Activated CD4-positive, alpha-beta T cell treated with anti-CD3 and anti-CD28 coated beads, Interleukin-2, amount 50 U/mL, for 48 hours (primary cell): ENCODE measurements at regions not wholly inside any gene's neighbourhood (a gene's known extent, or its start where the extent isn't known, plus 50 kb on each side); places are given as distances from the start of the nearest gene placed in this dataset.

Source experiments
- DNase-seq, 2 experiments: peaks; one replicate each; pipeline ENCODE4 v3.0.0-alpha.2; 2020

DNA sequence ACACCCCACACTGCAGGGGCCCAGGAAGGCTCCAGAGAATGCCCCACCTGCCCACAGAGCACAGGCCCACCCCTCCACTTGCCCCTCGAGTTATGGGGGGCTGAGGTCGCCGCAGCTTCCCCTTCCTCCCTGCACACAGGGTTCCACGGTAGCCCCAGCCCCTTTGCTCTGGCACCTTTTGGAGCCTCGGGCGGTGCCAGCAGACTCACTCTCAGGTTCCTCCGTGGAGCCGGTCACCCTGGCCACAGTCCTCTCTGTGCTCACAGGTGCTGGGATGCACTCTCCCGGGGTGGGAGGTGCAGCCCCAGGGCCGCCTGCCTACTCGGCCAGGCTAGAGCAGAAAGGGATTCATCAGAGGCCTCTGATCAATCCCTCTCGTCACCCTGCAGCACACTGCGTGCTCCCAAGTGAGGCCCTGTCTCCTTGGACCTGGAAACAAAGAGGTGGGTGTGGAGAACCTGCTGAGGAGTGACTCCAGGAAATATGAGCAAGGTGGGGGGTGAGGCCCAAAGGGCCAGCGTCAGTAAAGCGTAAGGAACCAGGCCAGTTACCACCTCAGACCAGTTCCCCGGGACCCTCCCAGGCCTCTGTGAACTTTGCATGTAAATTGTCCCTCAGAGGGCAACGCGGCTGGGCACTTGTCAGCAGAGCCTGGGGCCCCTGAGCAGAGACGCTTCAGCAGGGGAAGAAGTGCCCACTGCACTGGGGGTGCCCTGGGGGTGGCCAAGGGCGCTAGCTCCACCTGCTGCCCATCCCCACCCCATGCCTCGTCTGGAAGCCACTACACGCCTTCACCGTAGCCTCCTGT is 167.8 kb downstream of the OLFM1 start:
- DNase-seq, result no peak

DNA sequence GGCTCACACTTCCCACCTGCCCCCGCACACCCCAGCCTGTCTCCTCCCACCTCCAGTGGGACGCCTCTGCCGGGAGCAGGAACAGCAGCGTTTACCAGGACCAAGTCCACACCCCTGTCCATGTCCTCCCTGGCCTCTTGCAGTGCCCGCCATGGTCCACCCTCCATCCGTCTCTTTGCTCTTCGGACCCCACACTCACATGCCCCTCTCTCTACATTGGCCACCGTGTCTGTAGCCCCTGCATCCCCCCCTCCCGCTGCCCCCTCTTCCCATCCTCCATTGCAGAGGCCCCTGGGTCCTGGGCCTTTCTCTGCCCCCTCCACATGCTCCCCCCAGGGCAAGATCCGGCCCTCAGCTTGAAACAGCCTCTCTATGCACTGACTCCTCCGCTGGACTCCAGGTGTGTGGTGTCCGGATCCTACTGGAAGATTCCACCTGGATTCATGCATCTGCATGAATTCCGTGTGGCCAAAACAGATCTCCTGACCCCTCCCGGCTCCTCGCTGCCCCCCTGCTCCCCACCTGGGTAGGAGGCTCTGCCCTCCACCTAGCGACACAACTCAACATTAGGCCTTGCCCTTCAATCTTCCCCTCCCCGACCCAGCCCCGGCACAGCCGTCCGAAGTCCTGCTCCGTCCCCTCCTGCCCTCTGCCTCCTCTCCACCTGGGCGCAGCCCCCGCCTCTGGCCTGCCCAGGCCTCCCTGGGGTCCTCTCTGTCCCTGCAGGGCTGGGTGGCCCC is 168.5 kb downstream of the OLFM1 start:
- DNase-seq, result no peak

DNA sequence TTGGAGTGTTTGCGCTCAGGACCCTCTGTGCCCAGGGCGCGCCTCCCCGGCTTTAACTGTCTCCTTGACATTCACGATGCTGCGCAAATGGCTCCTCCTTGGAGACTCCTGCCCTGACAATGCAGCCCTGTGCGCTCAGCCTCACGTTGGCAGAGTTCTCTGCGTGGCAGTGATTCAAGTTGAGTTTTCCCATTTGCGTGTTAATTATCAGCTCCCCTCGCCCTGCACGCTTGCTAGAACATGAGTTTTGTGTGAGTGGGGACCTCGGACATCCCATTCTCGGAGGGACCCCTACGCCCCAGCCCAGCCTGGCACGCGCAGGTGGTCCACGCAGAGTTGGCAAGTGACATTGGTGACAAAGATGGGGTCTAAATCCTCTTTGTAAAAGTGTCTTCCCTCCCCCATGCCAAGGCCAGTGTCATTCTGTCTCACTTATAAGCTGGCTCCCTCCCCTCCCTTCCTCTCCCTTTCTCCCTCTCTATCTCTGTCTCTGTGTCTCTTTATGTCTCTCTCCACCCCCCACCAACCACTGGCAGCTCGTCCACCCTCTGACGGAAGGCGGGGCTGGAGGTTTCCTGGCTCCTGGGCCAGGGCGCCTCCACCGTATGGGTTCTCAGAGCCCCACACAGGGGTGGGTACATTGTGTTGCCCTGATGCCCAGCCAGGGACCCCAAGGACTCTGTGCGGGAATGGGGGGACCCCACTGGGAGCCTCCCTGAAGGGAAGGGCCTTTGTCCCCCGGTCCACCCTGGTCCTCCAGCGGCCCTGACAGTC is 169.3 kb downstream of the OLFM1 start:
- DNase-seq, result no peak

DNA sequence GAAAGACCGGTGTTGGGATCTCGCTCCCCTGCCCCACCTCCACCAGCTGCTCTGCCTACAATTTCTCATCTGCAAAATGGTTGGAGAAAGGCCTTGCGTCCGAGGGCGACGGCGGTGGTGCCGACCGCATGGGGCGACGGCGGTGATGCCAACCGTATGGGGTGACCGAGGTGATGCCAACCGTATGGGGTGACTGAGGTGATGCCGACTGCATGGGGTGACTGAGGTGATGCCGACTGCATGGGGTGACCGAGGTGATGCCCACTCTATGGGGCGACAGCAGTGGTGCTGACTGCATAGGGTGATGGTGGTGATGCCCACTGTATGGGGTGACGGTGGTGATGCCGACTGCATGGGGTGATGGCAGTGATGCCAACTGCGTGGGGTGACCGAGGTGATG is 171.0 kb downstream of the OLFM1 start:
- no peak for DNase-seq

DNA sequence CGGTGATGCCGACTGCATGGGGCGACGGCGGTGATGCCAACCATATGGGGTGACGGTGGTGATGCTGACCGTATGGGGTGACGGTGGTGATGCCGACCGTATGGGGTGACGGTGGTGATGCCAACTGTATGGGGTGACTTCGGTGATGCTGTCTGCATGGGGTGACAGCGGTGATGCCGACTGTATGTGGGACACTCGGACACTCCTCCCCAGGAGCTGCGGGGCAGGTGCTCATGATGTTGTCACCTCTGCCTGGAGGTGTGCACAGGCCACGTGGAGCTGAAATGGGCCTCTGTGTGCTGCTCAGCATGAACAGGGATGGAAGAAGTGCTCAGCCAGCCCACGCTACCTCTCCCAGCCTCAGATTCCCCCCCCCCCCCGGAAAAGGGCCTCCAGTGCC is 171.8 kb downstream of the OLFM1 start:
- no peak for DNase-seq

DNA sequence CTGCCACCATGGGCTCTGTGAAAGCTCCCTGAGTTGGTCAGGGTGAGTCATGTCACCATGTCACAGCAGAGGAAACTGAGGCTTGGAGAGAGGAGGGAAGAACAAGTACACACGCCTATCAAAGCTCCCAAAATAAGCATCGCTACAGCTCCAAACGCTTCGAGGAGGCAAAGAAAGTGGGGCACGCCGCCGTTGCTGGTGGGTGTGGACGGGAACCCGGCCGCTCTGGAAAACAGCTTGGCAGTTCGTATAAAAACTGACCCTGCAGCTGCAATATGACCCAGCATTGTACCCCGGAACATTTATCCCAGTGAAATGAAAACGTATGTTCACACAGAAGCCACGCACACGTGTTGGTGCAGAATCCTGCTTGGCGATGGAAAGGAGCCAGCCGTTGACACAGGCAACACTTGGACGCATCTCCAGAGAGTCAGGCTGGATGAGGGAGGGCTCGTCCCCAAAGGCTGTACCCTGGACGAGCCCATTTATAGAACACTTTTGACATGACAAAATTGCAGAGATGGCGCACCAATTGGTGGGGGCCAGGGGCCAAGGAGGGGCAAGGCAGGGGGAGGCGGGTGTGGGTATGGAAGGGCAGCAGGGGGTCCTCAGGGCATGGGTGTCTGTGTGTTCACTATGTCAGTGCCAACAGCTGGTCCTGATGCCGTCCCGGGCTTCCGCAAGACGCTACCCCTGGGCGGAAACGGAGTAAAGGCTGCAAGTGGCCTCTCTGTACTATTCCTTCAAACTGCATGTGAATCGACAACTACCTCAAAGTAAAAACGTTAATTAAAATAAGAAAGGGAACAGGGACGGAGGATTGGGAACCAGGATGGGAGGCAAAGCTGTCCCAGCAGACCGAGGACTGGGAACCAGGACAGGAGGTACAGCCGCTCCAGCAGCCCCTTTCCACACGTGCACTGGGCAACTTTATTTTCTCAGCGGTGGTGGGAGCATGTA is 173.0 kb downstream of the OLFM1 start:
- DNase-seq, result no peak

DNA sequence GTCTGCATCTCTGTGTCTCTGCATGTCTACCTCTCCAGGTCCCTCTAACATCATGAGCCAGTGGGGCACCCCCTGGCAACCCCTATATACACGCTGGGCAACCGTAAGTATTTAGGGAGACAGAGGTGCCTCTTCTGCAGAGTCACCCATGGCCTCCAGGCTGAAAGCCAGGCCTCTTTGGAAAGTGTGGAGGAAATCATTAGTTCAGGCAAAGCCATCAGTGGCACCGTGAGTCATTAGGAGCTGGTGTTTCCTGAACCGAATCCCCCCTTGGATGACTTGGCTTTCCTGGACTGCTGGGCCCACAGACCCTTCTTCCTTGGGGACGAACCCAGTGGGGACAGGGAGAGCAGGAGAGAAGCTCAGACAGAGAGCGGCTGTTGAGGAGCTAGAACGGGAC is 174.8 kb downstream of the OLFM1 start:
- DNase-seq, result no peak

DNA sequence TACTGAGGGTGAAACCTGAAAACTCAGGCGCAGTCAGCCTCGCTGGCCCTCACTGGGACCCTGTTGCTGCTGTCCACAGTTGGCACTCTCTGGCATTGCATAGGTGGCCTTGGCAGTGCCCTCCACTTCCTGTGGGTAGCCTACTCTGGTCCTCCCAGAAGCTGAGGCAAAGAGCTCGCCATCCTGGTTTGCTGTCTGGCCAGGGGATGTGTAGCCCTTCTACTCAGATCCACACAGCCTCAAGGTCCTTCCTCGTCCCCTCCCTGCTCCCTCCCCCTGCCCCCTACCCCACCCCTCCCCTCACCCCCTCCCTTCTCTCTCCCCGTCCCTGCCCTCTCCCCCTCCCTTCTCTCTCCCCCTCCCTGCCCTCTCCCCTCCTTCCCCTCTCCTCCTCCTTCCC is 176.0 kb downstream of the OLFM1 start:
- DNase-seq, result no peak

DNA sequence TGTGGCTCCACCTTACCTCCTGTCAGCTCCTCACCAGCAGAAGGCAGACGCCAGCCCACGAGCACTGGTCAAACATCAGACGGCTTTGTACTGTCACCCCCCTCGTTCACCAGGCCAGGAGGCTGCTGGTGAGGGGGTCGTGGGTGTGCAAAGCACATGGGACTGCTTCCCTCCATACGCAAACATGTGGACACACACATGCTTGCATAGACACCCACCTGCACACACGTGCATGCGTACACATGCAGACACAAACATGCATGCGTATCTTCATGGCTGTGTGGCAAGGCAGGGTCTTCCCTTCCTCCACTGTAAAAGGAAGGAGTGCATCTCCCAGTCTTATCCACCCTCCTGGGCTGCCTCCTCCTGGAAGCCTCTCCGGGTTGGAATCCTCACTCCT is 178.5 kb downstream of the OLFM1 start:
- DNase-seq, result no peak

DNA sequence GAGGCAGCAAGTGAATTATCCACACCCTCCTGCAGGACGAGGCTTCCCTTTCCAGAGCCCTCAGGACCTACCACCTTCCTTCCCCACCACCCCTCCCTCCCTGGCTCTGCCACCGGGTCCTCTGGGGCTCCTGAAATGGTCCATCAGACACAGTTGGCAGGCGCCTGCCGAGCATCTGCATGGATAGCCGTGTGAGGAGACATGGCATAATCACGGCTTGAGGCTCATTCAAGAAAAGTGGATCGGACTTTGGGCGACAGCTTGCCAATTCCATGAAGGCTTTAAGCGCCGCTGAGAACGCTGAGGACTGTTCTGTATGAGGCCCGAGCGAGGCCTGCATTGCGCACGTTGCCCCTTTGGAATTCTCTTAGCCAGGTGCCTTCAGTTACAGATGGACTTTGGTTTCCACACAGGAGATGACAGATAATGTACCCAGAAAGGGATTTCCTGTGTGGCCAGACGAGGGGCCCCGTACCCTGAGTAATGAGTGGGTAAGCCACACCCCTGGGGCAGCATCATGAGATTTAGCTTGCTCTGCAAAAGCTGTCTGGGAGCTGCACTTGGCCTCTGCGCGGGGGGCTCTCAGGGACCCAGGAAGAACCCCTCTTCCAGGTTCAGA is 179.8 kb downstream of the OLFM1 start:
- no peak for DNase-seq

DNA sequence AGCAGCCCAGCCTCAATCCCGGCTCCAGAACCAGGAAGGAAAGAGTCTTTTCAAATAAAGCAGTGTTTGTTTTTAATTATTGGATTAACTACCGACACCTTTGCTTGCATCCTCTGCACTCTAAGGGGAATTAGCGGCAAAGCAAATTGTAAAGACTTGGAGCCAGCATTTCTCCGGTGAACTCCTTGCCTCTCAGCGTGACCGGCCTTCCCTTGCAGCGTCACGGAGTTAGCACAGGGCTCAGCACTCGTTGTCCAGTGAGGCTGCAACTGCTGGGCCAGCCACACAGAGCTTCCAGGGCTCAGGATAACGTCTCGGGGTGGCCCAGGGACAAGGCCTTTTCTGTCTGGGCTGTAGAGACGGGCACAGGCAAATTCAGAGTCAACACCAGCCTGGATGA is 180.6 kb downstream of the OLFM1 start:
- no peak for DNase-seq

DNA sequence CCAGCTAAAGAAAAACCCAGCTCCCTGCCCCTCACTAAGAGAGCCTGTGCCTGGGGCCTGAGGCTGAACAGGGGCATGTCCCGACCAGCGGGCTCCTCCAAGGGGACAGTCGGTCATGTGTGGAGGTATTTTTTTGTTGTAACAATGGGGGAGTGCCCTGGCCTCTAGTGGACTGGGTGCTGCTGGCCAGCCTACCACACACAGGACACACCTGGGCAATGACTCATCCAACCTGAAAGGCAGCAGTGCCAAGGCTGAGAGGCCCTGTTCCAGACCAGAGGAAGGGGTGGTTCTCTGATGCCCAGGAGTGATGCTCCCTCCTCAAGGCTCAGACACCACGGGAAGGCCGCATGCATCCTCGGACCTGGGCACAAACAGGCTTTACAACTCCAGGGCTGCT is 181.5 kb downstream of the OLFM1 start:
- no peak for DNase-seq

DNA sequence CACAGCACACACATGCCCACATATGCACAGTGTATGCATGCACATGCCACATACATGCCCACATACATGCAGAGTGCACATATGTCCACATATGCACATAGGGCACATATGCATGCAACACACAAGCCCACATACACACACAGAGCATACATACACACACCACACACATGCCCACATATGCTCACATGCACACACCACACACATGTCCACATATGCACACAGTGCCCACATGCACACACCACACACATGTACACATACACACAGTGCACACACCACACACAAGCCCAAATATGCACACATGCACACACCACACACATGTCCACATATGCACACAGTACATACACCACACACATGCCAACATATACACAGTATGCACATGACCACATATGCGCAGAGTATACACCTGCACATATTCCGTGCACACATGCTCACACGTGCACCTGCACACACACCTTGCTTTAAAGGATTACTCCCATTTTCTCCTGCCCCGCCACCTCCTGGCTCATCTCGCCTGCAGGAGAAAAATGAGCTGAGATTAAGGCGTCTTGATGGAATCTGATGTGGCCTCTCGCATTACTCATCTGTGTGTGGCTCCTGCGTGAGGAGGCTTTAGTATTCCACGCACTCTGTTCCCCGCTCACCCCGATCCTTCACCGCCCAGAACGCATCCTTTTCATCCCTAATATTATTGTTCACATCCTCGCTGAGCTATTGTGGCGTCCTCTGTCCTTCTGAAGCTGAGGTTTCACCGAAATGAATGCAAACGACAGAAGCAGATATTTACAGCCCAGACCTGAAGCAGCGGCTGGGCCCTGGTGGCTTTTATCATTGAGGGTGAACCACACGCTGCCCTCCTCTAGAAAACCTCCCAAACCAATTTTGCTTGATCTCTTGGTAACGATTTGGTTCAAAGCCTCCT is 182.7 kb downstream of the OLFM1 start:
- no peak for DNase-seq

DNA sequence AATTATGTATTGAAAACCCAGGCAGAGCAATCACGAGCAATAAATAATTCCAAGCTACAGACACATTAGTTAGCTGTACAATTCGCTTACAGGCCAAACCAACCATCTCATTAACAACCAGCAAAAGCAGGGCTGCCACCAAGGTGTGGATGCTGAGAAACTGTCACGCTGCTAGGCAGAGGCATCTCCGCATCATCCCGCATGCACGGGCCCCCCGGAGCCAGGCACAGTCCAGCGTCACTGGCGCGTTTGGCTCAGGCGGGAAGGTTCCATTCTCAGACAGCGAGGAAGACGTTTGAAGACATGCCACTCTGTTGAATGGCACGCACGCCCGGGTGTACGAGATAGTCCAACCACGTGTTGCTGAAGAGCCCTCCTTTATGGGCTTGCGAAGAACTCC is 184.0 kb downstream of the OLFM1 start:
- DNase-seq, result no peak

DNA sequence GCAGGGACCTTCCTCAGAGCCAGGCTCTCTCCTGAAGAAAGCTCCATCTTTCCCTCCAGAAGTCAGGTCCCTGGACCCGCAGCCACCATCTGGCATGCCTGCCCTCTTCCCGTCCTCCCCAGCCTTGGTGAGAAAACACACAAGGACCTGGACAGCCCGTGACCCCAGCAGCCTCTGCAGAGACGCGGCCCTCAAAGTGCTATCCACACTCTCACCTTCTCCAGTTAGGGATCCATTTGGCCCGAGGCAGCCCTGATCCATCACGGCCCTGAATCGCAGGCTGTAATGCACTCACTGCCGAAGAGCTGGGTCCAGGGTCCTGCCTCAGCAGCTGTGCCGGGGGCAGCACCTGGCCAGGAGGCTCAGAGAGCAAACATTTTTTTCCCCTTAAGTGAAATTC is 185.1 kb downstream of the OLFM1 start:
- DNase-seq, result no peak

DNA sequence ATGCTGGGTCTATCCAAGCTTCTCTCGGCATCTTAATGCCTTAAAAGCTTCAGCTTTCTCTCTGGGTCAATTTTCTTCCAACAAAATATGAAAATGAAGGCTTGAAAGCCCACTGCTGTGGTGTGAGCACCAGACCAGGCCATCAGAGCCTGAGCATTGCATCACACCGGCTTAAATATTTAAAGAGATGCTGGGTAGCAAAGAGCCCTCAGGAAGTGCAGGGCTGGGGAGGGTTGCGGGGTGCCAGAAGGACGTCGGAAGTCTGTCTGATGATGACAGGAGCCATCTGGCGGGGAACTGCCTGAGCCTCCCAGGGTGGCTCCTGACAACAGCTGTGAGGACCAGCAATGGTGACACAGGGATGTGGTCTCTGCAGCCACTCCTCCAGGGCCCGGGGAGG is 185.5 kb downstream of the OLFM1 start:
- no peak for DNase-seq

DNA sequence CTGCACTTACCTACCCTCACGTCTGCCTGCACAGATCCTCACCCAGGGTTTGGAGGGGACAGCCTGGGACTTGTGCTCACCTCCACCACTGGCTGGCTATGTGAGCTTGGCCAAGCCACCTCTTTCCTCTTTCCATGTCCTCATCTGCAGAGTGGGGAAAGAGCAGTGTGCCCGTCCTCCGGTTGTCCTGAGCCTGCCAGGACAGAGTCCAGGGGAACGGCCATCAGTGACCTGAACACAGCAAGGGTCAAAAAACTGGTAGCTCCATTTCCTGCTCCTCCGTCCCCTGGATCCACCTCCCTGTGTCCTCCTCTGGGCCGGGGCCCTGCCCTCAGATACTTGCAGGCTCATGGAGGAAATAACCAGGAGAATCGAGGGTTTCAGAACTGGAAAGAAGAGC is 187.7 kb downstream of the OLFM1 start:
- no peak for DNase-seq

DNA sequence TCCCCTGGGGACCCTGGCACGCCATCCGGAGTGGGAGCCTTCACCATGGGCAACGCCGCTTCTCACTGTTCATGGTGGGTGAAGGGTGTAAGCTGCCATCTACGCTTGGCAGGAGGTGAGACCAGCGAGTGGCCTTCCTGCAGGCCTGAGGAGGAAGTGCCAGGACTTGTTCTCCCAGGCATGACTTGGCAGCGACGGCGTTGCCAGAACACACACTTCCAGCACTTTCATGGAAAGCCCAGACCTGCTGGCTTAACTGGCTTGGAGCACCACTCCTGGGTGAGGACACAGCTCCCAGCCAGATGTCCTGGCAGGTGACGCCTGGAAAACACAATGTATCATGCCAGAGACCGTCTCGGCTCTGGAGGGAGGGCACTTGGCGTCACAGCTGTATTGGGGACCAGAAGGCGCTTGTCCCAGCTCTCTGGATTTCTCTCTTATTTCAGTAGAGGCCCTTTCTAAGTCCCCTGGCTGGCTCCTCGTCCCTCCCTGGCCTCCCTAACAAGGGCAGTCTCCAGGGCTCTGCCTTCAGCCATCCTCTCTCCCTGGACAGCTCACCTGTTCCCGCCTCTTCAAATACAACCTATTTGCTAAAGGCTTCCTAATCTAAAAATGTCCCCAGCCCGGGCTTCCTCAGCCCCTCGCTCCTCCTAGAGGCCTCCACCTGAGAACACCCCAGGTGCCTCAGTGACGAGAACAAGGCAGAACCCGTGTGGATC is 188.3 kb downstream of the OLFM1 start:
- DNase-seq, result no peak

DNA sequence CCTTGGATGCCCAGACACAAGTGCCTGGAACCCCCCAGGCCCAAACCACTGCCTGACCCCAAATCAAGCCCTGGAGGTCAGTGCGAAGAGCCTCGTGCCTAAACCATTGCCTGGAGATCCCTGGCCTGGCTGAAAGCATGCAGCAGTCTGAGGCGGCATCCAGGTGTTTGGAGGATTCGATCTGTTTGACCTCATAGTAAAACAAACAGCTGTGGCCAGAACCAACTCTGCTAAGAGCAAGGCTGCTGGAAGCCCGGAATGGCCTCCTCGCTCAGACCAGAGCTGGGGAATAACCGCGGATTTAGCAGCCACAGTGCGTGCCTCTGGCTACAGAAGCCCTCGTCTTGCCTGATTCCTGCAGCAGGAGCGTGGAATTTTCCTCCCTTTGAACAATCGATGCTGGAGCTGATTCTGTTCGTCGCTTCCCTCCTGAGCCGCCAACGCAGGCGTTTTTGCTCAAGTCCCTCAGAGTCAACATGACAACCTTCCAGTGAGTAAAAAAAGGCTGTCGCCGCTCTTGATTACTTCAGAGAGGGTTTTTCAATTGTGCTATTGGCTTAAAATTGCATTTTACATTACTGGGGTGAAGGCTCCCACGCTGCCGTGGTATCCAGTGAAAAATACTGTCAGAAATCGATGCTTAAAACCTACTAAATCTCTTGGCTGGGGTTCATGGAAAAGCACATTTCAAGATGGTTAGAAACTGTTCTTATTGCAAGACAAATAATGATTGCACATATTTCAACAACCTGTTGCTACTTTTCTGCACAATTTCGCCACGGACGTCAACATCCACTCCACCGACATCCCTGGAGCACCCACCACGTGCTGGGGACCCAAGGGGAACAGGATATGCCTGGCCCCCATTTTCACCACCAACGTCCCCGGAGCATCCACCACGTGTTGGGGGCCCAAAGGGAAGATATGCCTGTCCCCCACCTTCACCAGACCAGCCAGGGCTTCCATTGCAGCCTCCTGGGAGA is 190.0 kb downstream of the OLFM1 start:
- DNase-seq, result no peak
